ENCODE measurements at regions not wholly inside any gene's neighbourhood (a gene's known extent, or its start where the extent isn't known, plus 50 kb on each side); places are given as distances from the start of the nearest gene placed in this dataset.

- no peak overlapping the region for H3K9ac ChIP-seq (ENCODE audit: low read length)
- TF ChIP-seq SMC3 (conservative IDR thresholded peaks at IDR 0.05; ENCODE audit: poor library complexity): no peak
- TF ChIP-seq POLR2AphosphoS5 (IDR thresholded peaks at IDR 0.05): no peak
- TF ChIP-seq TAF1 (IDR thresholded peaks at IDR 0.05; ENCODE audit: low read depth): no peak
- no peak for TF ChIP-seq RAD21 (conservative IDR thresholded peaks at IDR 0.05)
- TF ChIP-seq, protein P1, sequence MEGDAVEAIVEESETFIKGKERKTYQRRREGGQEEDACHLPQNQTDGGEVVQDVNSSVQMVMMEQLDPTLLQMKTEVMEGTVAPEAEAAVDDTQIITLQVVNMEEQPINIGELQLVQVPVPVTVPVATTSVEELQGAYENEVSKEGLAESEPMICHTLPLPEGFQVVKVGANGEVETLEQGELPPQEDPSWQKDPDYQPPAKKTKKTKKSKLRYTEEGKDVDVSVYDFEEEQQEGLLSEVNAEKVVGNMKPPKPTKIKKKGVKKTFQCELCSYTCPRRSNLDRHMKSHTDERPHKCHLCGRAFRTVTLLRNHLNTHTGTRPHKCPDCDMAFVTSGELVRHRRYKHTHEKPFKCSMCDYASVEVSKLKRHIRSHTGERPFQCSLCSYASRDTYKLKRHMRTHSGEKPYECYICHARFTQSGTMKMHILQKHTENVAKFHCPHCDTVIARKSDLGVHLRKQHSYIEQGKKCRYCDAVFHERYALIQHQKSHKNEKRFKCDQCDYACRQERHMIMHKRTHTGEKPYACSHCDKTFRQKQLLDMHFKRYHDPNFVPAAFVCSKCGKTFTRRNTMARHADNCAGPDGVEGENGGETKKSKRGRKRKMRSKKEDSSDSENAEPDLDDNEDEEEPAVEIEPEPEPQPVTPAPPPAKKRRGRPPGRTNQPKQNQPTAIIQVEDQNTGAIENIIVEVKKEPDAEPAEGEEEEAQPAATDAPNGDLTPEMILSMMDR (IDR thresholded peaks at IDR 0.05; ENCODE audit: poor library complexity, severe bottlenecking): no peak
- TF ChIP-seq REST (IDR thresholded peaks at IDR 0.05; ENCODE audit: borderline replicate concordance): no peak
- TF ChIP-seq MXI1 (conservative IDR thresholded peaks at IDR 0.05; ENCODE audit: poor library complexity, severe bottlenecking): no peak
- TF ChIP-seq EZH2 (IDR thresholded peaks at IDR 0.05; ENCODE audit: borderline replicate concordance, insufficient read depth, low read length, poor library complexity, severe bottlenecking): no peak
- TF ChIP-seq EP300 (conservative IDR thresholded peaks at IDR 0.05; ENCODE audit: poor library complexity, severe bottlenecking): no peak
- no peaks in the 10 kb centered on the region for H3K36me3 ChIP-seq (ENCODE audit: insufficient read depth, low read length)
- no peak overlapping the region for H3K27ac ChIP-seq (ENCODE audit: low read length)
- H3K9me3 ChIP-seq (ENCODE audit: low read length): no peaks in the 10 kb centered on the region
- H2AFZ ChIP-seq (ENCODE audit: low read depth, low read length): no peak overlapping the region
- H3K4me2 ChIP-seq (ENCODE audit: low read length): no peak overlapping the region
- no peaks in the 10 kb centered on the region for H3F3A ChIP-seq (ENCODE audit: insufficient read depth, low read length, poor library complexity, severe bottlenecking)
- no peaks in the 10 kb centered on the region for H3K9me2 ChIP-seq (ENCODE audit: insufficient read depth, low read length)
- H4K20me1 ChIP-seq (ENCODE audit: insufficient read depth): no peaks in the 10 kb centered on the region
- no peaks in the 10 kb centered on the region for H3K27me3 ChIP-seq (ENCODE audit: insufficient read depth, low read depth, low read length)
- no peaks in the 10 kb centered on the region for H3K79me2 ChIP-seq (replicated peaks; ENCODE audit: insufficient read depth, low read length)
- no peak overlapping the region for H3K4me3 ChIP-seq (ENCODE audit: low read length)
Measured at GRCh38 chr7:42468471-42468870, 231.5 kb upstream of the GLI3 start.

DNA sequence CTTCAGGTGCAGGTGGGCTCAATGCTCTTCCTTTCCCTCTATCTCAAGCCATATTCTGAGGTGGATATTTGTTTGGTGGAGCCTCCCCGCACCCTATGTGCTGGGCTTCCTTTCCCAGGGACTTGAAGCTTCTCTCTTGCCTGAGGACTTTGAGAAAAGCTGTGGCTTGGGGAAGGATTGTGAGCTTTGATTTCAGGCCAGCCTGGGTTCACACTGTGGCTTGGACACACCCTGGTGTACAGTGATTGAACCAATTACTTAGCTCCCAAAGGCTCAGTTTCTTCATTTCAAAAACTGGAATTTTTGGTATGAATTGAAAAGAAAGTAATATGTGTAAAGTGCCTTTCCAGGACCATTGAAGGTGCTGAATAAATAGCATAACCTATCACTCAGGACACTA, 224.5 kb upstream of the GLI3 start:
- Histone ChIP-seq H2AFZ (ENCODE audit: low read depth, low read length) (no peak overlapping the region), H3K36me3 (ENCODE audit: insufficient read depth, low read length) (no peaks in the 10 kb centered on the region), H3K79me2 (replicated peaks; ENCODE audit: insufficient read depth, low read length) (no peaks in the 10 kb centered on the region), H3K27me3 (ENCODE audit: insufficient read depth, low read depth, low read length) (no peaks in the 10 kb centered on the region), H3K4me3 (ENCODE audit: low read length) (no peak overlapping the region), H3K9me2 (ENCODE audit: insufficient read depth, low read length) (no peaks in the 10 kb centered on the region), H3K27ac (ENCODE audit: low read length) (no peak overlapping the region), H3K4me2 (ENCODE audit: low read length) (no peak overlapping the region), H3K9me3 (ENCODE audit: low read length) (no peaks in the 10 kb centered on the region), H4K20me1 (ENCODE audit: insufficient read depth) (no peaks in the 10 kb centered on the region), H3K9ac (ENCODE audit: low read length) (no peak overlapping the region), H3F3A (ENCODE audit: insufficient read depth, low read length, poor library complexity, severe bottlenecking) (no peaks in the 10 kb centered on the region)
- TF ChIP-seq POLR2AphosphoS5 (IDR thresholded peaks at IDR 0.05): no peak
- no peak for TF ChIP-seq EP300 (conservative IDR thresholded peaks at IDR 0.05; ENCODE audit: poor library complexity, severe bottlenecking)
- no peak for TF ChIP-seq SMC3 (conservative IDR thresholded peaks at IDR 0.05; ENCODE audit: poor library complexity)
- TF ChIP-seq REST (IDR thresholded peaks at IDR 0.05; ENCODE audit: borderline replicate concordance): no peak
- no peak for TF ChIP-seq RAD21 (conservative IDR thresholded peaks at IDR 0.05)
- TF ChIP-seq, protein P1 (IDR thresholded peaks at IDR 0.05; ENCODE audit: poor library complexity, severe bottlenecking): no peak
- TF ChIP-seq EZH2 (IDR thresholded peaks at IDR 0.05; ENCODE audit: borderline replicate concordance, insufficient read depth, low read length, poor library complexity, severe bottlenecking): no peak

All from neural cell (in vitro differentiated cells).